ENCODE measurements at regions not wholly inside any gene's neighbourhood (a gene's known extent, or its start where the extent isn't known, plus 50 kb on each side); places are given as distances from the start of the nearest gene placed in this dataset.

GRCh38 chr17:27403480-27404005, 52.7 kb upstream of the KSR1 start:
- Mint-ChIP-seq H3K9me3 (ENCODE audit: low read depth) (no peaks in the 10 kb centered on the region), H3K4me1 (ENCODE audit: low read depth) (peaks cover 18% of the 10 kb centered on the region), H3K36me3 (ENCODE audit: low read depth) (no peaks in the 10 kb centered on the region), H3K27me3 (ENCODE audit: low read depth) (no peaks in the 10 kb centered on the region), H3K4me3 (ENCODE audit: unreplicated experiment) (no peak overlapping the region), H3K27ac (ENCODE audit: unreplicated experiment) (no peak overlapping the region)
- TF ChIP-seq CTCF (IDR thresholded peaks at IDR 0.05), result no peak
- peak; percentile 28 for DNase-seq (ENCODE audit: low spot score)

GRCh38 chr17:27404676-27405075, 51.6 kb upstream of the KSR1 start:
- TF ChIP-seq CTCF (IDR thresholded peaks at IDR 0.05), result no peak
- Mint-ChIP-seq H3K4me1 (ENCODE audit: low read depth) (peaks cover 29% of the 10 kb centered on the region), H3K27me3 (ENCODE audit: low read depth) (no peaks in the 10 kb centered on the region), H3K9me3 (ENCODE audit: low read depth) (no peaks in the 10 kb centered on the region), H3K4me3 (ENCODE audit: unreplicated experiment) (no peak overlapping the region), H3K36me3 (ENCODE audit: low read depth) (no peaks in the 10 kb centered on the region), H3K27ac (ENCODE audit: unreplicated experiment) (no peak overlapping the region)
- DNase-seq (ENCODE audit: low spot score), result no peak

All from chondrocyte (in vitro differentiated cells).